Activated CD8-positive, alpha-beta memory T cell treated with anti-CD3 and anti-CD28 coated beads, Interleukin-2, amount 50 U/mL, for 24 hours (primary cell): ENCODE measurements at regions not wholly inside any gene's neighbourhood (a gene's known extent, or its start where the extent isn't known, plus 50 kb on each side); places are given as distances from the start of the nearest gene placed in this dataset.
A peak's percentile ranks its signal among the peaks of the same experiment; 100 is the strongest.
"Not testable (repeated sequence)": the region's sequence is repeated elsewhere in the genome, so short reads cannot be mapped to it uniquely, and the experiment has no call there.

Experiments
- DNase-seq: peaks from one replicate; pipeline ENCODE4 v3.0.0-alpha.2; 2020; ENCODE audit errors: extremely low read depth

- DNase-seq = not testable (repeated sequence)
These were observed 146.6 kb upstream of the GRK3 start for GRCh38 chr22:25417826-25418225.

- no peak for DNase-seq
These were observed 145.0 kb upstream of the GRK3 start for GRCh38 chr22:25419247-25420113.

- DNase-seq = not testable (repeated sequence)
These were observed 144.4 kb upstream of the GRK3 start for GRCh38 chr22:25420114-25420441.

- no peak for DNase-seq
These were observed 144.0 kb upstream of the GRK3 start for GRCh38 chr22:25420471-25420924.

DNA sequence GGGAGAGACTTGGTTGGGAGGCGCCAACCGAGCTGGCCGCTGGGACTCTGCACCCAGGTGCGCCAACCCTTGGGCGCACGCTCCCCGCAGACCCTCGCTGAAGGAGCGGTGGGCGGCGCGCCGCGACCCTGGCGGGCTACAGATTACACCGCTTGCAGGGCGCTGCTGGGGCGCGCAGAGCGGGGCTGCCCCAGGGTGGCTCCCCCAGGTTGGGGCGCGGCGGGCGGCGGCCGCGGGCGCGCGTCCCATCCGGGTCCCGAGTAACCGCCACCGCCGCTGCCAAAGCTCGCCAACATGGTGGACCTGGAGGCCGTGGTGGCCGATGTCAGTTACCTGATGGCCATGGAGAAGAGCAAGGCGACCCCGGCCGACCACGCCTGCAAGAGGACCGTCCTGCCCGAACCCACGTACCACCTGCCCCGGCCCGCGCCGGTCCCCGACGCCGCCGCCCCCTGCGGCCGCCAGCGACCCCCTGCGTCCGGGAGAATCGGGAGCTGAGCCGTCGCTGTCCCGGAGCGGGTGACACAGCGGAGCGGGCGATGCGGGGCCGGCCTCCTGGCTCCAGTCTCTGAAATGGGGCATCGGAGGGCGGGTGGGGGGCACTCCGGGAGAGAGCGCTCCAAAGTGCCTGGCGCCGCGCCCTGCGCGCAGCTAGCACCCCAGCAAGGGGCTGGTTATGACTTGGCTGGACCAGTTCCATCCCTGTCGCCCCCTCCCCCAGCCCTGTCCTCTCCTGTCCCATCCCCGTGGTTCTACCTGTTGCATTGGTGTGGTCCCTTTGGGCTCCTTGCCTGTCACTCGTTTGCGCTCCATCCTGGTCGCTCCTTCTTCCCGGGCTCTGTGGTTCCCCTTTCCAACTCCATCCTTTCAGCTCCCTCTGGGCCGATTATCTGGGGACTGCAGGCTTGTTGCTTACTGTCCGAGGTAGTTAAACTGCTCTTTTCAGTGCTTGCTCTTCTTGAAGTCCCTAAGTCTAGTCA, 143.3 kb upstream of the GRK3 start:
- DNase-seq = no peak

GRCh38 chr22:25426530-25427308, 137.8 kb upstream of the GRK3 start:
- DNase-seq = not testable (repeated sequence)

DNA sequence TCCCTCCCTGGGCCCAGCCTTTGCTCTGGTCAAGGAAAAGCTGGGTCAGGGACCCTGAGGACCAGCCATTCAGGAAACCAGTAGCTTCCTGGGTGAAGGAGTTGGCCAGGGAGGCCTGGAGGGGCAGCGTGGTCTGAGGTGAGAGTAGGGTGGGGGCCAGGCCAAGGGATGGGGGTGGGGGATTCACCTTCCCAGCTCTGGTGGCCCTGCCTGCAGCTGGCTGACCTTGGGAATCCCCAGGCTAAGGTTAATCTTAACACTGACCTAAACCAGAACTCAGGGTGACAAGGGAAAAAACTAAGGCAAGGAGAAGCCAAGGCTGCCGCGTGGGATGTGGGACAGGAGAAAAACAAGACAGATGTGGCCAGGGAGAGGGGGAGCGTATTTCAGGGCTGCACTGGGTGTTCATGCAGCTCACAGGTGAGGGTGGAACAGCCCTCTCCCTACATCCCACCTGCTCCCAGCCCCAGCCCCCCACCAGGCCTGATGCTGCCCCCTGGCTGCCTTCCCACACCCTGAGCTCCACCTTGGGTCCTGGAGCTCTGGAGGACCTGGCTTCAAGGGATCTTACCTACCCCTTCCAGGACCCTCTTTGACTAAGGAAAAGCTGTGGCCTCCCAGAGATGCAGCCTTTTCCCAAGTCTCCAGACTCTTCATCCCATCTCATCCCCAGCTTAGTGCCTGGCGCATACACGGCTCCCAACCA, 132.7 kb upstream of the GRK3 start:
- not testable (repeated sequence) for DNase-seq

GRCh38 chr22:25433381-25433970, 131.0 kb upstream of the GRK3 start:
- DNase-seq = not testable (repeated sequence)

GRCh38 chr22:25437414-25438160, 126.9 kb upstream of the GRK3 start:
- DNase-seq = no peak

DNA sequence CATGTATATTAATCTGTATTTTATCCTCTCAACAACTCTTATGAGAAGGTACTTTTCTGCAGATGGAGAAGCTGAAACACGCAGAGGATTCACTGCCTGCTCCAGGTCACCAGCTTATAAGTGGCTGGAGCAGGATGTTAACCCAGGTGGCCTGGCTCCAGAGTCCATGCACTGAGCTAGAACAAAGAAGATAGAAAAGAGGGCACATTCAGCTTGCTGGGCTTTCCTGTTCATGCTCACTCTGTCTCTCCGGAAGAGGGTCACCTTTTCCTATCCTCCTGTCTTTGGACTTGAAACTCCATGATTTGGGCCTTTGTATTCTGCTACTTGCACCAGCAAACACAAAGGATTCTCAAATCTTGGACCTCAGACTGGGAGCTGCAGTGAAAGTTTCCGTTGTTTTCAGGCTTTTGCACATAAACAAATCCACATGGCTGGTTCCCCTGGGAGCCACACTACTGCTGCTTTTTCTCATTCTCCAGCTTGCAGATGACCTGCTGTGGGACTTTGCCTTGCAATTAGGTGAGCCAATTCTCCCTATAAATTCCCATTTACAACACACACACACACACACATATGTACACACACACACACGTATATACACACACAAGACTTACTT, 117.3 kb upstream of the GRK3 start:
- no peak for DNase-seq

- peak; percentile 82 for DNase-seq
These were observed 116.6 kb upstream of the GRK3 start for GRCh38 chr22:25447686-25448434.

DNA sequence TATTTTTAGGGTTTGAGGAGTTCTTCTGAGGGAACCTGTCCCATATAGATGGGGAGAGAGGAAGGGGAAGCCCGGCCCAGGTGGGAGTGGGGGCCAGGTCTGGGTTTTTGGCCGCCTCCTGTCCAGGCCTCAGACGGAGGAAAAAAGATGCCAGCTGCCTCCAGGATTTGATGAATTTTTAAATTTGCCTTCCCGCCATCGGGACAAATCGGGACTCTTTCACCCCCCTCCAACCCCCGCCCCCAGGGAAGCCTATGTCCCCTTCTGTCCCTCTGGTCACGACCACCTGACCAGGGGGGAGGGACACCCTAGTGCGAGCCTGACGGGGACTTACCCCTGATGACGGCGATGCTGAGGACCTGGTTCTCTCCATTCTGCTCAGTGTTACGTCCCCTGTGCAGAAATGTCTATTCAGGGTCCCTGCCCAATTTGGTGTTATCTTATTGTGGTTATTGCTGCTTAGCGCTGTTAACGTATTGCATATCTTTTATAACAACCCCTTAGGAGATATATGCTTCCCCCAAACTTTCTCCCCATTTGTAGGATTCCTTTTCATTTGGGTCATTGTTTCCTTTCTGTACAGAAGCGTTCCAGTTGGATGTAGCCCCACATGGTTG, 115.9 kb upstream of the GRK3 start:
- no peak for DNase-seq

DNA sequence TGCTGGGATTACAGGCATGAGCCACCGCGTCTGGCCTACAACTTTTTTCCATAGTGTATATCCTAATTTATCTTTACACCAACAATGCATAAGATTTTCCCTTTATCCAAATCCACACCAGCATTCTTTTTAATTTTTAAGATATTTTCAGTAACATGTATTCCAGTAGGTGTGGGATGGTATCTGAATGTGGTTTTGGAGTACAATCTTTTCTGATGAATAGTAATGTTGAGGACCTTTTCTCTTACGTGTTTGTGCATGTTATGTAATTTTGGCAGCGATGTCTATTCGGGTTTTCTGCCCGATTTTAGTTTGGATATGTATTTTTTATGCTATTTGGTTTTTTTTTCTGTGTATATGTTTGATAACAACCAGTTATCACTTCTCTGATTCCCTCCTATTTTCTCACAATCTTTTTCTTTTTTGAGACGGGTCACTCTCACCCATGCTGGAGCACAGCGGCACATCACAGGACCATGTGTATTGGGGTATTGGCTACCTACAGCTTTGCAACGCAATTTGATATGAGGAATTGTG, 114.6 kb upstream of the GRK3 start:
- no peak for DNase-seq

GRCh38 chr22:25451480-25452114, 112.9 kb upstream of the GRK3 start:
- DNase-seq = no peak

GRCh38 chr22:25452116-25452700, 112.3 kb upstream of the GRK3 start:
- no peak for DNase-seq

GRCh38 chr22:25453058-25453457, 111.4 kb upstream of the GRK3 start:
- DNase-seq = no peak

- DNase-seq = no peak
These were observed 110.9 kb upstream of the GRK3 start for GRCh38 chr22:25453557-25453956.
